CD4-positive, alpha-beta T cell treated with Interleukin-2 at 100 ng/mL for 4 hours (primary cell): ENCODE measurements at regions not wholly inside any gene's neighbourhood (a gene's known extent, or its start where the extent isn't known, plus 50 kb on each side); places are given as distances from the start of the nearest gene placed in this dataset.
"Not testable (repeated sequence)": the region's sequence is repeated elsewhere in the genome, so short reads cannot be mapped to it uniquely, and the experiment has no call there.

ENCODE experiments used
- DNase-seq: peaks from one replicate; pipeline ENCODE4 v3.0.0-alpha.2; 2020; ENCODE audit warnings: low spot score

- DNase-seq, result no peak
Measured at GRCh38 chr6:26264547-26264946, 100.5 kb upstream of the BTN3A2 start.

- no peak for DNase-seq
Measured at GRCh38 chr6:26267083-26267589, 97.9 kb upstream of the BTN3A2 start.

DNA sequence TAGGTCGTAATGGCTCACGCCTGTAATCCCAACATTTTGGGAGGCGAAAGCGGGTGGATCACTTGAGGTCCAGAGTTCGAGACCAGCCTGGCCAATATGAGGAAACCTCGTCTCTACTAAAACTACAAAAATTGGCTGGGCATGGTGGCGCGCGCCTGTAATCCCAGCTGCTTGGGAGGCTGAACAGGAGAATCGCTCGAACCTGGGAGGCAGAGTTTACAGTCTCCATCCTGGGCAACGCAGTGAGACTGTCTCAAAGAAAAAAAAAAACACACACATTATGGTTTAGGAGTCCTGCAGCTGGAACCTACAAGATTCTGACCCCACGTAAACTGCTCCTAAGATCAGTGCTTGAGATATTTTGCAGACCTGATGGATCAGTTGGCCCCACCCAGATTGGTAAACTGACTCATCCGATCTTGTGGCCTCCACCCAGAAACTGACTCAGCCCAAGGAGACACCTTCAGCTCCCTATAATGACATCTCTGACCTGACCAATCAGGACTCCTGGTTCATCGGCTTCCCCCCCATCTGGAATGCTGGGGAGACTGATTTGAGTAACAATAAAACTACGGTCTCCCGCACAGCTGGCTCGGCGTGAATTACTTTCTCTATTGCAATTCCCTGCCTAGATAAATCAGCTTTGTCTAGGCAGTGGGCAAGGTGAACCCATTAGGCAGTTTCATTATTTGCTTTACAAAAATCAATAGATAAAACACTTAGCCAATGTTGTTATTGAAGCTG, 96.2 kb upstream of the BTN3A2 start:
- peak; percentile 40 for DNase-seq

DNA sequence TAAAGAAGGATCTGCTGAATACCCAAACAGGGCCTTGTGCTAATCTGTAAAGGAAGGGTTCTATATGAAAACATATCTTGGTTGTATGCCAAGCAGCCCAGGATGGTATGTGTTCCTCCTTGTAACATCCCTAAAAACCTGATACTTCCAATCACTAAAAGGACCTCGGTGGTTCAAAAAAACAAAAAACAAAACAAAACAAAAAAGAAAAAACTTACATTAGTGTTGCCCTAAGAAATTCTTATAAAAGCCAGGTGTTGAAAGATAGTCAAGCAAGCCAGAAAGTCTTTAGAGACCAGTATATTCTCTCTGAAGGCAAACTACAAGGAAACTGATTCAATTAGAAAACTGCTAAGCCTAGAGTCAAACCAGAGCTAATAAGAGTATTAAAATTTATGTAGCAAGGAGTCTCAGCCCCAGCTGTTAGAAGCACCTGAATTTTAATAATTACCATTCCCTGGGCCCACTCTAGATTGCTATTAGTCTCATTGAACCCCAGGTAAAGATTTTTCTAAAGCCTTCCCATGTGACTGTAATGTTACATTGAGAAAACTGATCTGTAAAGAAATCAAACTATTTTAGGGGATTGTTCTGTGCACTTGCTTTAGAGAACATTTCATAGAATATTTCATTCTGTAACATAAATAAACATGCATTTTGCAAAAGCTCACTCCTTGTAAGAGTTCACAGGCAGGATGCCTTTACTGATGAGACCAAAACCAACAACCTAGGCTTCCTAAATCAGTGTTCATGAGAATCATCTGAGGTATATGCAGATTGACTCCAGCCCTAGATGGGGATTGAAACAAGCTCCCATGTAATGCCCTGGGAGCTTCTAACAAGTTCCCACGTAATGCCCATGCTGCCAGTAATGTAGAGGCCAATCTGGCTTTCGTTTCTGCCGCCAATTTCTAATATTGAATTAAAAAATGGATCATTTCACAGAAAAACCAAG, 95.2 kb upstream of the BTN3A2 start:
- DNase-seq, result no peak

DNA sequence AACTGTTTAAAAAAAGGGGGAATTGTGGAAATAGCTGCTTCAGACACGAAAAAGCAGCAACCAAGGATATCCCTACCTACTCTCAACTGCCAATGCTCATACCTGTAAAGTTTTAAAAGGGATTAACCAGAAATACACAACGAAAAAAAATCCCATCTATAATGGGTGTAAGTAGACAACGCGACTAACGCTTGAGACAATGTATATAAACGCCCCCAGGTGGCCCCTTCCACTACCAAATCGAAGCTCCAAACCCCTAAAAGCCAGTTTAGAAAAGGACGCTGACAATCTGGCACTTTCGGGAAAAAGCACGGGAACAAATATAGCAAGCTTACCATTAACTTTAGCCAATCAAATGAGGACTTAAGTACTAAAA, 94.5 kb upstream of the BTN3A2 start:
- DNase-seq, result peak; percentile 21

DNA sequence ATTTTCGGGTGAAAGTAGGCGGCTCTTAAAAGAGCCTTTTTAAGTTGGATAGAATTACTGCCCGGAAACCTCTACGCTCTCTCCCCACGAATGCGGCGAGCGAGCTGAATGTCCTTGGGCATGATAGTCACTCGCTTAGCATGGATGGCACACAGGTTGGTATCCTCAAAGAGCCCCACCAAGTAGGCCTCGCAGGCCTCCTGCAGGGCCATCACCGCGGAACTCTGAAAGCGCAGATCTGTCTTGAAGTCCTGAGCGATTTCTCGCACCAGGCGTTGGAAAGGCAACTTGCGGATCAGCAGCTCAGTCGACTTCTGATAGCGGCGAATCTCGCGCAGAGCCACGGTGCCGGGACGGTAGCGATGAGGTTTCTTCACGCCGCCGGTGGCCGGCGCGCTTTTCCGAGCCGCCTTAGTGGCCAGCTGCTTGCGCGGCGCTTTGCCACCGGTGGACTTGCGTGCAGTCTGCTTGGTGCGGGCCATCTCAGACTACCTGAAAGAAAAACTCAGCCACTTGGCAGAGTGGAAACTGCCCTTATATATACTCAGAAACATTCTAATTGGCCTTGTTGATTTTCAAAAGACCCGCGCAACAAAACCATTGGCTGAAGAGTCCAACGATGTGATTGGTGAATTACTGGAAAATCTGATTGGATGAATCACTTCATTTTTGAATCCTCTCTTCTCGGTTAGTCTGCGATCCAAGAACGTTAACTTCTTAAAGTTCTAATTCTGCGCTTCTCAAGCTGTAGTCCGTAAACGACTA, 93.9 kb upstream of the BTN3A2 start:
- DNase-seq, result peak; percentile 94

GRCh38 chr6:26271668-26272024, 93.4 kb upstream of the BTN3A2 start:
- no peak for DNase-seq

DNA sequence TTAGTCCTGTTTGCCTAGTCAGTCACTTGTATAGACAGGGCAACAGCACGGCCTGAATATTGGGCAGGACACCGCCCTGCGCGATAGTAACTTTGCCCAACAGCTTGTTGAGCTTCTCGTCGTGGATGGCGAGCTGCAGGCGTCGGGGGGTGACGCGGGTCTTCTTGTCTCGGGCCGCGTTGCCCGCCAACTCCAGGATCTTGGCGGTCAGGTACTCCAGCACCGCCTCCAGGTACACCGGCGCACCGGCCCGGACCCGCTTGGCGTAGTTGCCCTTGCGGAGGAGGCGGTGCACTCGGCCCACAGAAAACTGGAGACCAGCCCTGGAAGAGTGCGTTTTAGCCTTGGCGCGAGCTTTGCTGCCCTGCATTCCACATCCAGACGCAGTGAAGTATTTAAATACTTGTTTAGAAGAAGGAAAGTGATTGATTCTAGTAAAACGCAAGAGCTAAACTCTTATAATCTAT, 92.8 kb upstream of the BTN3A2 start:
- no peak for DNase-seq

DNA sequence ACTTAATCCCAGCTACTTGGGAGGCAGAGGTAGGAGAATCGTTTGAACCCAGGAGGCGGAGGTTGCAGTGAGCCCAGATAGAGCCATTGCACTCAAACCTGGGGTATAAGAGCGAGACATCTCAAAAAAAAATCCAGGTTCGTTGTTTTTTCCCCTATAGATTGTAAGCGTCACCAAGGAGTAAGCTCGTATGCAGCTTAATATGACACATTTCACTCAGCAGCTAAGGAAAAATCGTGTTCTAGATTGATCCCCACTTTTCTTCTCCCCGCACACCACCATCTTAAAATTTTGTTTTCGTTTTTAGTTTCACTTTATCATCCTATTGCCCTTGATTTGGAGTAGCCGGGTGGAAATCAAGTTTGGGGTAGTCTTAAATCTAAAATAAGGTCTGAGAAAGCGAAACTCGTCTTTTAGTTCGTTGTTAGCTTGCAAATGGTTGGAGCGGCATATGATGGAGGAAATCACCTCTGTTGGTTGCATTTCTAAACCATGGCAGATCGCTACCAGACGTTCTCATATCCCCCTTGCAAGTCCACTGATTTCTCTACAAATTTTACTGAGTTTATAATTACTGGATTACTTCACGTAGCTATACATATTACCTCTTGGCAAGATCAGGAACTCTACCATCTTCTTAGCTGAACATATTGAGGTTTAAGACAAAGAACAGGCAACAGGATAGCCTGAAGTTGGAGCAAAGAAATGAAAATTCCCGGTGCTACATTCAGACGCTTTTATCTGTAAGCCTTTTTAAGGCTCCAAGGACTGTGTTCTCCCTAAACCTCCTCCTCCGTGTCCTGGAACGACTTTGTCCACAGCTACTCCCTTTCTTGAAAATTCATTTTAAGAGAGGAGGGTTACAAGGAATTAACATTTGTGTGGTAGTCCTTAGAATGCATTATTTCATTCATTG, 91.1 kb upstream of the BTN3A2 start:
- DNase-seq, result peak; percentile 63

- DNase-seq, result no peak
Measured at GRCh38 chr6:26275663-26276062, 89.3 kb upstream of the BTN3A2 start.

- no peak for DNase-seq
Measured at GRCh38 chr6:26276841-26277648, 88.0 kb upstream of the BTN3A2 start.

GRCh38 chr6:26278536-26278935, 86.5 kb upstream of the BTN3A2 start:
- no peak for DNase-seq

- not testable (repeated sequence) for DNase-seq
Measured at GRCh38 chr6:26279371-26279770, 85.6 kb upstream of the BTN3A2 start.

DNA sequence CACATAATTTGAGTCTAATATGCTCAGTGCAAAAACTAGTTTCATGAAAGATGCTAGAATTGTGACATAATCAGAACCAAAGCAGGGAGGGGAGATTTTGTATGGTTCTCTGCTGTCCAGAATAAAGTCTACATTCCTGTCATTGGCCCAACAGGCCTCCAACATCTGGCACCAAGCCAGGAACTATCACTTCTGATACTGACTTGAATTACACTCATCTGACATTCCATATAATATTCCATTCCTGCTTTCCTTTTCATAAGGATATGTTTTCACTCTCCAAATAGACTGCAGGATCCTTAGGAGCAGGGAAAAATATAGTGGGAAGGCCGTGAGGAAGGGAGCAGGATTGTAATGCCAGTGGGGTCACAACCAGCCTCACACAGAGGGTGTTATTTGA, 84.6 kb upstream of the BTN3A2 start:
- DNase-seq, result no peak

DNA sequence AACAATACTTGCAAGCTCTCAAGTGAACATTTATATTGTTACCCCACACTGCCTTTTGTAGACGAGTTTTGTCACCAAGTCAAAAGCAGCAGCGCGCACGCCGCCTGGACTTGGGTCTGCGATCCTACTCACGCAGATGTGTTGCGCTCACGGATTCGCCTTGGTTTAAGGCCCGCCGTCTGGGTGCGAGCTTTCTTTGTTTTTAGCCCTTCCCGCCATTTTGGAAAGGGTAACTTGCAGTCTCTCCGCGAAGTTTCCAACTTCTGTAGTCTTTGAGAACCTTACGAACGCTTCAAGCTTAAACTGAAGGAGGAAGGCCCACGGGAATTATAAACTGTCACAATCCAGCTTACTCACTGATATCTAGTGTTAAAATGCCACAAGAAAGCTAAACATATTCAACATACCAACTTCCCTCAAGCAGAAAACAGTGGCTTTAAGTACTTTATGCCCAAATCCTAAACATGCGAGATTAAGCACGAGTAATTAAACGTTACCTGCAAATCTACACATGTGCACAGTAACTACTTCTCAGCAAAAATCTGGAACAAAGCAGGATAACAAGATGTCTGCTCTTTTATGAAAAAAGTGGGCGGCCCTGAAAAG, 80.4 kb upstream of the BTN3A2 start:
- peak; percentile 54 for DNase-seq

- peak; percentile 99 for DNase-seq
Measured at GRCh38 chr6:26285143-26286134, 79.6 kb upstream of the BTN3A2 start.

DNA sequence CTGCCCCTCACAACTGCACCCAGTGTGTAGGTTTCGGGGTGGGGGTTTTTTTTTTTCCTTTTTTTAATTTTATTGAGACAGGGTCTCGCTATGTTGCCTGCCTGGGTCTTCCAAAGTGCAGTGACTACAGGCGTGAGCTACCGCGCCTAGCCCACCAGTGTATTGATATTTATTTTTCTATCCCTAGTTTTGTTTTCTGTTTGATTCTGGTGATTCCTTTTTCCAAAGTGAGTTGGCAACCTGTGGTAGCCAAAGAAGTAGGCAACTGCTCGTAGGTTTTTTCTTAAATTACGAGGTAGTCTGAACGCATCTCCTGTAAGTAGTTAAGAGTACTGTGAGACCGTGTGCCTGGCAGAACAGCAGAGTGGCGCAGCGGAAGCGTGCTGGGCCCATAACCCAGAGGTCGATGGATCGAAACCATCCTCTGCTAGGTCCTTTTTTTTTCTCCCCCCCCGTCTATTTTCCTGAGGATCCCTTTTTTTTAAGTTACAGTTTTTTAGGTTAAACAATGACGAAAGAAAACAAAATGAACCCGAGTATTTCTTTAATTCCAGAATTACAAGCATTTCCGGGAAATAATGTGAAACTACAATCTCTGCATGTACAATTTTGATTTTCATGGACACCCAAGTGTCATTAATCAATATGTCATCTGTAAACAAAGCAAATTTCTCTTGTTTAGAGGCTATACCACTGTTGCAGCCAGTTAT, 78.7 kb upstream of the BTN3A2 start:
- DNase-seq, result peak; percentile 85

DNA sequence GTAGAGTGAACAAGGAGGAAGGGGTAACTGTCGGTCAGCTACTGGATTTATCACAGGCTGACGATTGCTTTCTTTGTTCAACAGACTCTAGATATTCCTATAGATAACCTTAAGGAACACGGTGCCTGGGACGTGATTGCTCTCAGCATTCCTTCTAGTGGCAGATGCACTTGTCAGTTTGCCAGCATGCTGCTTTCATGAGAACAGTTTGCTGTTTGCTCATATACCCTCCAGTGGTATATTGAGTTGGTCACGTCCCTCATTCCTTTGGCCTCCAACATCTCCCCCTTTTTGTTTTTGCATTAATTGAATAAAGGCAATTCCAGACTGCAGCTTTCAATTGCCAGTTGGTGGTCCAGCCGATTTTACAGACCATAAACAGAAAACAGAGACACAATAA, 76.8 kb upstream of the BTN3A2 start:
- DNase-seq, result no peak
